Calu3 (cell line): ENCODE measurements at regions not wholly inside any gene's neighbourhood (a gene's known extent, or its start where the extent isn't known, plus 50 kb on each side); places are given as distances from the start of the nearest gene placed in this dataset.
"Not testable (repeated sequence)": the region's sequence is repeated elsewhere in the genome, so short reads cannot be mapped to it uniquely, and the experiment has no call there.

Experiments used
- BruUV-seq: library from RNA; stranded (reverse); fragments of 400-500 nt; replicated peaks from 2 replicates; lab custom pipeline; 2021; lab: Mats Ljungman, UMichigan
- CTCF ChIA-PET: fragments of 300-600 bp; sonication (Branson Sonifier 250); formaldehyde crosslinking; loops from one replicate; lab custom pipeline; 2022; ENCODE audit warnings: antibody characterized with exemption; lab: Charles Lee
- DNase-seq: peaks from one replicate; pipeline ENCODE4 v3.0.0; 2022
- H3K27ac Mint-ChIP-seq: one replicate; pipeline ENCODE4 v1.8.0; 2022; ENCODE audit warnings: mixed read lengths; ENCODE audit not compliant: unreplicated experiment
- H3K27me3 Mint-ChIP-seq: one replicate; pipeline ENCODE4 v1.8.0; 2022; ENCODE audit warnings: mixed read lengths; ENCODE audit not compliant: unreplicated experiment
- H3K36me3 Mint-ChIP-seq: one replicate; pipeline ENCODE4 v1.8.0; 2022; ENCODE audit warnings: mild to moderate bottlenecking, moderate library complexity, mixed read lengths; ENCODE audit not compliant: insufficient read depth, unreplicated experiment
- H3K4me1 Mint-ChIP-seq: one replicate; pipeline ENCODE4 v1.8.0; 2022; ENCODE audit warnings: mild to moderate bottlenecking, low read depth, mixed read lengths; ENCODE audit not compliant: unreplicated experiment
- H3K4me3 Mint-ChIP-seq: one replicate; pipeline ENCODE4 v1.8.0; 2022; ENCODE audit warnings: mild to moderate bottlenecking, low read depth, moderate library complexity, mixed read lengths; ENCODE audit not compliant: unreplicated experiment
- H3K9me3 Mint-ChIP-seq: one replicate; pipeline ENCODE4 v1.8.0; 2022; ENCODE audit warnings: low read depth, mixed read lengths; ENCODE audit not compliant: unreplicated experiment
- intact Hi-C: fragments of 100-400 bp; cut with micrococcal nuclease; formaldehyde crosslinking; loops from one replicate; pipeline ENCODE4 v1.10.0; 2022; ENCODE audit not compliant: unreplicated experiment
- TF ChIP-seq, protein P1 (sequence below): fragments of 200-600 bp; IDR thresholded peaks from one replicate; pipeline ENCODE4 v1.8.0; 2022; ENCODE audit warnings: antibody characterized with exemption; ENCODE audit not compliant: unreplicated experiment

DNA sequence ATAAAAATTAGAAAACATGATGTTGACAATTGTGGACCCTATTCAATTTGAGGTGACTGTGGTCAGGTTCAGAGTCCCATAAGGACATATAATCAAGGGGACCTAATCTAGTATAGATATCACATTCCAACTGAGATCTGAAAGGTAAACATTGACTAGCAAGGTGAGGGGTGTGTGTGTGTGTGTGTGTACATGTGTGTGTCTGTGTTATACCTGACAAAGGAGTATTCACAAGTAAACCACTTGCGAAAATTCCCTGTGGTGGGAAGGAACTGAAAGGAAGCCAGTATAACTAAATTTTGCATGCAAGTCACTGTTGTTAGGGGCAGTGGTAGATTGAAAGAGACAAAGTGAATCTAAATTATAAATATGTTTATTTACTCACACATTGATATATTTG is 723.7 kb downstream of the COL12A1 start:
- Mint-ChIP-seq H3K4me3 (no peak overlapping the region), H3K36me3 (no peaks in the 10 kb centered on the region), H3K27ac (no peak overlapping the region), H3K4me1 (peaks cover 25% of the 10 kb centered on the region), H3K9me3 (peaks cover 10% of the 10 kb centered on the region), H3K27me3 (no peaks in the 10 kb centered on the region)
- BruUV-seq: no TSS peak
- CTCF ChIA-PET: no interaction called here
- TF ChIP-seq, protein P1, sequence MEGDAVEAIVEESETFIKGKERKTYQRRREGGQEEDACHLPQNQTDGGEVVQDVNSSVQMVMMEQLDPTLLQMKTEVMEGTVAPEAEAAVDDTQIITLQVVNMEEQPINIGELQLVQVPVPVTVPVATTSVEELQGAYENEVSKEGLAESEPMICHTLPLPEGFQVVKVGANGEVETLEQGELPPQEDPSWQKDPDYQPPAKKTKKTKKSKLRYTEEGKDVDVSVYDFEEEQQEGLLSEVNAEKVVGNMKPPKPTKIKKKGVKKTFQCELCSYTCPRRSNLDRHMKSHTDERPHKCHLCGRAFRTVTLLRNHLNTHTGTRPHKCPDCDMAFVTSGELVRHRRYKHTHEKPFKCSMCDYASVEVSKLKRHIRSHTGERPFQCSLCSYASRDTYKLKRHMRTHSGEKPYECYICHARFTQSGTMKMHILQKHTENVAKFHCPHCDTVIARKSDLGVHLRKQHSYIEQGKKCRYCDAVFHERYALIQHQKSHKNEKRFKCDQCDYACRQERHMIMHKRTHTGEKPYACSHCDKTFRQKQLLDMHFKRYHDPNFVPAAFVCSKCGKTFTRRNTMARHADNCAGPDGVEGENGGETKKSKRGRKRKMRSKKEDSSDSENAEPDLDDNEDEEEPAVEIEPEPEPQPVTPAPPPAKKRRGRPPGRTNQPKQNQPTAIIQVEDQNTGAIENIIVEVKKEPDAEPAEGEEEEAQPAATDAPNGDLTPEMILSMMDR: no peak
- intact Hi-C loops: loop anchor here (5.0 kb wide), 1 partner anchor 35 kb away; no protein-coding TSS in a partner anchor
- peak; percentile 32 for DNase-seq

DNA sequence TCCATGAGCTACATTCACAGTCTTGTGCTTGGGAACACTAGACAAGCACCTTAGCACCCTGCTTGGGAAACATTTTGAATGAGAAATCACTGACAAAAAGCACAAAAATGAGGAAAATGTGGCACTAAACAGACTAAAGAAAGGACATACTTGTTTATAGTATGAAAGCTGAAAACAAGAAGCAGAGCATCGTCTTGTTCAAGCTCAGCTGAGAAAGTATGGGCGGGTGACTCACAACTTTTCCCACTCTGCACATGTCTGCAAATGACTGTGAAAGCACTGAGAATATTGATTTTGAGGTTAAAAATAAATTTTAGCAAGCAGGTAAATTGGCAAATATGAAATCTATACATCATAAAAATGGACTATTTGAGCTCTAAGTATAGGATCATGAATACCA is 725.3 kb downstream of the COL12A1 start:
- no peaks in the 10 kb centered on the region for H3K27me3 Mint-ChIP-seq
- H3K27ac Mint-ChIP-seq: peak overlapping the region; percentile 39
- peaks cover 25% of the 10 kb centered on the region for H3K4me1 Mint-ChIP-seq
- H3K9me3 Mint-ChIP-seq: peaks cover 5% of the 10 kb centered on the region
- H3K36me3 Mint-ChIP-seq: no peaks in the 10 kb centered on the region
- CTCF ChIA-PET: no interaction called here
- intact Hi-C loops: loop anchor here (5.0 kb wide), 1 partner anchor 33 kb away; no protein-coding TSS in a partner anchor
- no TSS peak for BruUV-seq
- TF ChIP-seq, protein P1: no peak
- no peak overlapping the region for H3K4me3 Mint-ChIP-seq
- DNase-seq: peak; percentile 13

DNA sequence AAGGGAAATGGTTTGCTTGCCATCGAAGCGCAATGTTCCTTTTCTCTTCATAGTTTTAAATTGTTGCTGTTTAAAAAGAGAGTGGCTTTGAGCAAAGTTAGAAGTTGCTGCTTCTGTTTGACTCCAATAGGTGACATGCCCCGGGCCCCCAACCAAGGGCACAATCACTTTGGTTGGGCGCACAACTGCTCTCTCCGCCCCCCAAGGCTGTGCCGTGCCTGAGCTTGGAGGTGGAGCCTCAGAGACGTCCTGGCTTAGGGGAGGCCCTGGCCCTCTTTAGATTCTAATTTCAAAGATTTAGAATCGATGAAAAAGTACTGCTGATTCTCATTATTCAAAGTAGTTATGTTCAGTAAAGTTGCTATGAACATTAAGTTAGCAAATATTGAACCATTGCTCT is 725.9 kb downstream of the COL12A1 start:
- CTCF ChIA-PET: no interaction called here
- DNase-seq: no peak
- H3K4me1 Mint-ChIP-seq: peaks cover 25% of the 10 kb centered on the region
- no peaks in the 10 kb centered on the region for H3K27me3 Mint-ChIP-seq
- intact Hi-C loops: loop anchor here (5.0 kb wide), 1 partner anchor 33 kb away; no protein-coding TSS in a partner anchor
- TF ChIP-seq, protein P1: no peak
- no peak overlapping the region for H3K4me3 Mint-ChIP-seq
- peaks cover 4% of the 10 kb centered on the region for H3K9me3 Mint-ChIP-seq
- H3K27ac Mint-ChIP-seq: no peak overlapping the region
- no peaks in the 10 kb centered on the region for H3K36me3 Mint-ChIP-seq
- BruUV-seq: no TSS peak

DNA sequence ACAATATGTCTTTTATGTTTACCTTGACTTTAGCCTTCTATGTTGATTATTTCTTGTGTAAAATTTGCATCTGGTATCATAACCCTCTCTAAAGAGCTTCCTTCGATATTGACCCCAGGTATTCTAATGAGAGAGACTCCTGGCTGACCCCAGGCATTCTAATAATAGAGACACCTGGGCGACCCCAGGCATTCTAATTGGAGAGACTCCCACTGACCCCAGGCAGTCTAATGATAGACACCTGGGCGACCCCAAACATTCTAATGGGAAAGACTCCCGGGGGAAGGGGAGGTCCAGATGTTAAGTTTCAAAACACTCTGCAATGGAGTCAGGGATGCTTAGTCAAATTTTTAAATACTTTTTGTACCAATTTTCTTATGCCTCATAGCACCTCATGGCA is 726.4 kb downstream of the COL12A1 start:
- H3K36me3 Mint-ChIP-seq: peaks cover under 1% of the 10 kb centered on the region
- TF ChIP-seq, protein P1: no peak
- no peak overlapping the region for H3K27ac Mint-ChIP-seq
- no peak for DNase-seq
- intact Hi-C loops: no loop called here
- H3K9me3 Mint-ChIP-seq: peaks cover 2% of the 10 kb centered on the region
- CTCF ChIA-PET: no interaction called here
- no peaks in the 10 kb centered on the region for H3K27me3 Mint-ChIP-seq
- peaks cover 30% of the 10 kb centered on the region for H3K4me1 Mint-ChIP-seq
- H3K4me3 Mint-ChIP-seq: no peak overlapping the region
- no TSS peak for BruUV-seq

DNA sequence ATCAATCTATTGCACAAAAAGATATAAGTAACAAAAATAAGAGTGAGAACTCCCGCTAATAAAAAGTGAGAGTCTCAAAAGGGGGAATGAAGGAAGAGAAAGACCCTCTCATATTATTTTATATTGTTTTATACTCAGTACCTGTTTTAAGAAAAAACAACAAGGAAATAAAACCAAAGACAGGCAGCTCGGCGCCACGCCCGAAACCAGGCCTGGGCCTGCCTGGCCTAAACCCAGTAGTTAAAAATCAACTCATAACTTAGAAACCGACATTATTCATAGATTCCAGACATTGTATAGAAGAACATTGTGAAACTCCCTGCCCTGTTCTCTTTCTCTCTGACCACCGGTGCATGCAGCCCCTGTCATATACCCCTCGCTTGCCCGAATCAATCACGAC is 731.8 kb downstream of the COL12A1 start:
- intact Hi-C loops, BruUV-seq, CTCF ChIA-PET, H3K36me3 Mint-ChIP-seq, H3K27me3 Mint-ChIP-seq, H3K9me3 Mint-ChIP-seq: not testable (repeated sequence)
- peak overlapping the region; percentile 93 for H3K27ac Mint-ChIP-seq
- DNase-seq: peak; percentile 55
- peak overlapping the region; percentile 63 for H3K4me3 Mint-ChIP-seq
- H3K4me1 Mint-ChIP-seq: peaks cover 10% of the 10 kb centered on the region

DNA sequence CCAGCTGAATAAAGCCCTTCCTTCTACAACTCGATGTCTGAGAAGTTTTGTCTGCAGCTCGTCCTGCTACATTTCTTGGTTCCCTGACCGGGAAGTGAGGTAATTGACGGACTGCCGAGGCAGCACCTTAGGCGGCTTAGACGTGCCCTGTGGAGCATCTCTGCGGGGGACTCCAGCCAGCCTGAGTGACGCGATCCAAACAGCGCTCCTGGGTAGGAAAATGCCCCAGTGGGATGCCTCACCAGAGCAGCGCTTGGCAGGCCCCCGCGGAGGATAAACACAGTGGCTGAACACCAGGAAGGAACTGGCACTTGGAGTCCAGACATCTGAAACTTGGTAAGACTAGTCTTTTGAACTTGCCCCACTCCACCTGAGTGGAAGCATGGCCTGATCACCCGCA is 737.3 kb downstream of the COL12A1 start:
- BruUV-seq, H3K27ac Mint-ChIP-seq, CTCF ChIA-PET, H3K9me3 Mint-ChIP-seq, H3K4me3 Mint-ChIP-seq, H3K27me3 Mint-ChIP-seq, H3K36me3 Mint-ChIP-seq, intact Hi-C loops, DNase-seq, H3K4me1 Mint-ChIP-seq: not testable (repeated sequence)
